BE2C (cell line): ENCODE measurements at regions not wholly inside any gene's neighbourhood (a gene's known extent, or its start where the extent isn't known, plus 50 kb on each side); places are given as distances from the start of the nearest gene placed in this dataset.
A peak's percentile ranks its signal among the peaks of the same experiment; 100 is the strongest.
"Not testable (repeated sequence)": the region's sequence is repeated elsewhere in the genome, so short reads cannot be mapped to it uniquely, and the experiment has no call there.

Experiments
- DNase-seq: peaks from one replicate; pipeline ENCODE4 v3.0.0-alpha.2; 2020
- H3K27me3 ChIP-seq: fragments of 250-450 bp; sonication (Bioruptor Pico); 2 replicates; pipeline ENCODE4 v1.5.1; 2020; ENCODE audit warnings: mild to moderate bottlenecking
- H3K36me3 ChIP-seq: fragments of 250-450 bp; sonication (Bioruptor Pico); 2 replicates; pipeline ENCODE4 v1.5.1; 2020; ENCODE audit warnings: mild to moderate bottlenecking
- H3K4me1 ChIP-seq: fragments of 250-450 bp; sonication (Bioruptor Pico); 2 replicates; pipeline ENCODE4 v1.5.1; 2020
- H3K4me3 ChIP-seq: 2 replicates; pipeline ENCODE4 v1.5.1; 2011; ENCODE audit warnings: low read depth, low read length
- H3K9me3 ChIP-seq: fragments of 250-450 bp; sonication (Bioruptor Pico); 2 replicates; pipeline ENCODE4 v1.5.1; 2020
- TF ChIP-seq, protein P1 (sequence below): IDR thresholded peaks from 2 replicates; pipeline ENCODE4 v1.5.1; 2012; ENCODE audit warnings: mild to moderate bottlenecking, low read depth, low read length

DNA sequence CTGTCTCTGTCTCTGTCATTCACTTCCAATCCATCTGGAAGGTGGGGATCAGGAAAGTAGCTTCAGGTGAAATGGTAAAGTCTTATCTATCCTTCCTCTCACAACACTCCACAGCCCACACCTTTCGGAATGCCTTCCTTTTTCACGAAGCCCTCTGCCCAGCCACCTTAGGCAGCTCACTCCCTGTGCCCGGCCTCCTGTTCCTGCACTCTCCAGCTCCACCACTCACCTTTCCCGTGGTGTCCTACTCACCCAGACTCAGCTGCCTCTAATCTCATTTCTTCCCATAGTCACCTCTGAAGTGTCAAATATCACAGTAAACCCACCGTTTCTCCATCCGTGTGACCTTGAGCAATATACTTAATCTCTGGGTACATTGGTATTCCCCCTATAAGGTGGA lies 100.9 kb upstream of the C7orf33 start:
- Histone ChIP-seq H3K36me3 (no peaks in the 10 kb centered on the region), H3K27me3 (no peaks in the 10 kb centered on the region), H3K4me1 (no peaks in the 10 kb centered on the region), H3K9me3 (no peaks in the 10 kb centered on the region), H3K4me3 (no peak overlapping the region)
- TF ChIP-seq, protein P1, sequence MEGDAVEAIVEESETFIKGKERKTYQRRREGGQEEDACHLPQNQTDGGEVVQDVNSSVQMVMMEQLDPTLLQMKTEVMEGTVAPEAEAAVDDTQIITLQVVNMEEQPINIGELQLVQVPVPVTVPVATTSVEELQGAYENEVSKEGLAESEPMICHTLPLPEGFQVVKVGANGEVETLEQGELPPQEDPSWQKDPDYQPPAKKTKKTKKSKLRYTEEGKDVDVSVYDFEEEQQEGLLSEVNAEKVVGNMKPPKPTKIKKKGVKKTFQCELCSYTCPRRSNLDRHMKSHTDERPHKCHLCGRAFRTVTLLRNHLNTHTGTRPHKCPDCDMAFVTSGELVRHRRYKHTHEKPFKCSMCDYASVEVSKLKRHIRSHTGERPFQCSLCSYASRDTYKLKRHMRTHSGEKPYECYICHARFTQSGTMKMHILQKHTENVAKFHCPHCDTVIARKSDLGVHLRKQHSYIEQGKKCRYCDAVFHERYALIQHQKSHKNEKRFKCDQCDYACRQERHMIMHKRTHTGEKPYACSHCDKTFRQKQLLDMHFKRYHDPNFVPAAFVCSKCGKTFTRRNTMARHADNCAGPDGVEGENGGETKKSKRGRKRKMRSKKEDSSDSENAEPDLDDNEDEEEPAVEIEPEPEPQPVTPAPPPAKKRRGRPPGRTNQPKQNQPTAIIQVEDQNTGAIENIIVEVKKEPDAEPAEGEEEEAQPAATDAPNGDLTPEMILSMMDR, result no peak
- no peak for DNase-seq

DNA sequence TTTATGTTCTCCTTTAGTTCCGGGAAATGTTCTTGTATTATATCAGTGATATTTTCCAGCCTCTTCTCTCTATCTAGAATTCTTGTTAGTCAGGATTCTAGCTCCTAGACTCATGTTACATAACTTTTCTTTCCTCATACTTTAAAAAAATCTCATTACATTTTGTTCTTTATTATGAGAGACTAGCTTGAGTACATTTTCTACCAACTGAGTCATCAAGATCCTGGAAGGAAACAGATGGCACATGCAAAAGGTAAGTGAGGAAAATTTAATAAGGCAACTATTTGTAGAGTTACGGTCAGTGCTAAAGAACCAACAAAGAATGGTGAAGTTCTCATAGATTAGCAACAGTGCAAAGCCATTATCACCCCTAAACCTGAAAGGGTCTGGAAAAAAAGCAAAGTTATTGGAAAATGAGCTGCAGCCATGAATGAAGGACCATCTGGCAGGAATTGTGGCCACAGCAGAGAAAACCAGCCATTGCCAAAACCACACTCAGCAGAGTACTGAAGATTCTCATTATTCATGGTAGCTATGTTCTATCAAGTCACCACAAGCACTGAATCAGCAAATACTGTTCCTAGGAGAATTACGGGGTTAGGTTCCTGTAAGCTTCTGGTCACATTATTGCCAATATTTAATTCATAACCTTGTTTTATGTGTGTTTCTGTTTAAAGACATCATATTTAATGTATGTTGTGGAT lies 98.3 kb upstream of the C7orf33 start:
- Histone ChIP-seq H3K4me3 (no peak overlapping the region), H3K36me3 (no peaks in the 10 kb centered on the region), H3K27me3 (no peaks in the 10 kb centered on the region), H3K4me1 (no peaks in the 10 kb centered on the region), H3K9me3 (no peaks in the 10 kb centered on the region)
- DNase-seq, result no peak
- TF ChIP-seq, protein P1, result no peak

DNA sequence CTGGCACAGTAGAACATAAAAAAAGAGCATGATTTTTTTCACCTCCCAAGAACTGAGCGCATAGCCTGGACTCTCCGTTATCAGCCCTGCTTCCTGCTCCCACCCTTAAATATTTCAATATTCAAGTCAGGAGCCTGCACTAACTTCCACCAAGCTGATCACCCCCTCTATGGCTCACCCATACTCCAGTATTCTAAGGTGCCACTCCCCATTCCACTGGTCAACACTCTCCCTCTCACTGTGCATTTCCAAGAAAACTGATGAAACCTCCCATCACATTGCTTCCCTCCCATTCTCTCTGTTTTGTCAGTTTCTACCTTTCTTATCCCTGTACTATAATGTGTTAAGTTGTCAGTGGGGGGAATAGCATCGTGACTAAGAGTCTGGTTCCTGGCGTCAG lies 95.0 kb upstream of the C7orf33 start:
- DNase-seq, result no peak
- no peaks in the 10 kb centered on the region for H3K4me1 ChIP-seq
- H3K27me3 ChIP-seq, result no peaks in the 10 kb centered on the region
- no peaks in the 10 kb centered on the region for H3K36me3 ChIP-seq
- H3K4me3 ChIP-seq, result no peak overlapping the region
- H3K9me3 ChIP-seq, result no peaks in the 10 kb centered on the region
- TF ChIP-seq, protein P1, result no peak

DNA sequence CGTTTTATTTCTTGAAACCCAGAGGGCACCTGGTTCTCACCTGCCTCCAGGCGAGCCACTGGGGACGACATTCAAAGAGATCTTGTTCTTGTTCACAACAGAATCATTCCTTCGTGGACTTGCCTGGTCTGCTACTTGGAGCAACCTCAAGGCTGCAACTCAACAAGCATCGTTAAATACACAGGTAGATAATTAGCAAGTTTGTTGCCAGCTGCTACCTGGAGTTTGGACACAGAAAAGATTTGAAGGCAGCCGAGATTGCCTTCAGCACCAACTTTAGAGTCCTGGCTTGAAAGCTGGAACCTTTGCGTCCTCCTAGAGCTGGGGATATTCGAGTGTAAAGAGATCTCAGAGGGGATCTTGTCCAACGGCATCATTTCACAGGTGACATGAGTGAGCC lies 89.6 kb upstream of the C7orf33 start:
- TF ChIP-seq, protein P1, result no peak
- DNase-seq, result no peak
- Histone ChIP-seq H3K4me1 (no peaks in the 10 kb centered on the region), H3K4me3 (no peak overlapping the region), H3K36me3 (no peaks in the 10 kb centered on the region), H3K9me3 (no peaks in the 10 kb centered on the region), H3K27me3 (no peaks in the 10 kb centered on the region)

DNA sequence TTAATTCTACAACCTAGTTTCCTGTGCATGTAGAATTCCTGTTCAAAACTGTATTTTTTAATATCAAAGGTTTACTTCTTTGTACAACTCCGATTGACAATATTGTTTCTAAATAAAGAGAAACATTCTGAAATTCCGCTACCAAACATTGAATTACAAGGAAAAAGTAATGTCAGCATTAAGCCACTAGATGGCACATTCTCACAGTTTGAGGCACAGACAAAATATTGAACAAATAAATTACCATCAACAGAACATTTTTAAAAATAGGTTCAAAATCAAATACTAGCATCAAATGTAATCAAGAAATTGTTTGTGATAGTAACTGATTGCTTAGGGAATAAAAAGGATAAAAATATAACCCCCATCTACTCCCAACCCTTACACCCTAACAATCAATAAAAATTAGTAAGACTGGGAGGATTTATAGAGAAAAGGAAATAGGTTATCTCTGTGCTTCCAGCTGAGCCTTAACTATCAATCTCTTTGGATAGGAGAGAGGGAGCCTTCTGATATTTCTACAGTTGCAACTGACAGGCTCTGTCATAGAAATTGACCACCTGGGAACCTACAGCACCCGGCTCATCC lies 86.6 kb upstream of the C7orf33 start:
- no peaks in the 10 kb centered on the region for H3K9me3 ChIP-seq
- no peak overlapping the region for H3K4me3 ChIP-seq
- H3K27me3 ChIP-seq, result no peaks in the 10 kb centered on the region
- H3K36me3 ChIP-seq, result no peaks in the 10 kb centered on the region
- DNase-seq, result no peak
- no peaks in the 10 kb centered on the region for H3K4me1 ChIP-seq
- TF ChIP-seq, protein P1, result peak; percentile 72

DNA sequence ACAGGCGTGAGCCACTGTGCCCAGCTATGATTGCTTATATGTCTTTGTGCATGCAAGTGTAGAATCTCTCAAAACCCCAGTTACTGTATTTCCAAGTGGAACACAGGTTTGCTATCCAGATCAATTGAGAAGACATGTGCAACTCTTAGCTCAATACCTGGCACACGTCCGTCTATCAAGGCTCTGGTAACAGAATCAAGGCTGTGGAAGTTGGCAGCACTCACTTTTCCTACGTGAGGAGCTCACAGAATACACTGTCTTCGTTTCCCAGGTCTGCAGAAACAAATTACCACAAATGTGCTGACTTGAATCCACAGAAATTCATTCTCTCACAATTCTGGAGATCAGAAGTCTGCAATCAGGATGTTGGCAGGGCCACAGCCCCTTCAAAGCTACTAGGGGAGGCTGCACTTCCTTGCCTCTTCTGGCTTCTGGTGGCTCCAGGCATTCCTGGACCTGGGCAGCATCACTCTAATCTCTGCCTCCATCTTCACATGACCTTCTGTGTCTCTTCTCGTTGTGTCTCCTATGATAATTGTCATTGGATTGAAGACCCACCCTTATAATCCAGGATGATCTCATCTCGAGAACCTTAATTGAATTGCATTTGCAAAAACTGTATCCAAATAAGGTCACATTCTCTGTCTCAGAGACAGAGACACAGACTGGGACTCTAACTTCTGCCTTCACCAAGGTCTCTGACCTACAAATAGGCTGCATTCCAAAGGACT lies 84.8 kb upstream of the C7orf33 start:
- H3K9me3 ChIP-seq, result no peaks in the 10 kb centered on the region
- no peak for DNase-seq
- no peaks in the 10 kb centered on the region for H3K36me3 ChIP-seq
- H3K4me1 ChIP-seq, result no peaks in the 10 kb centered on the region
- no peaks in the 10 kb centered on the region for H3K27me3 ChIP-seq
- TF ChIP-seq, protein P1, result no peak
- no peak overlapping the region for H3K4me3 ChIP-seq

DNA sequence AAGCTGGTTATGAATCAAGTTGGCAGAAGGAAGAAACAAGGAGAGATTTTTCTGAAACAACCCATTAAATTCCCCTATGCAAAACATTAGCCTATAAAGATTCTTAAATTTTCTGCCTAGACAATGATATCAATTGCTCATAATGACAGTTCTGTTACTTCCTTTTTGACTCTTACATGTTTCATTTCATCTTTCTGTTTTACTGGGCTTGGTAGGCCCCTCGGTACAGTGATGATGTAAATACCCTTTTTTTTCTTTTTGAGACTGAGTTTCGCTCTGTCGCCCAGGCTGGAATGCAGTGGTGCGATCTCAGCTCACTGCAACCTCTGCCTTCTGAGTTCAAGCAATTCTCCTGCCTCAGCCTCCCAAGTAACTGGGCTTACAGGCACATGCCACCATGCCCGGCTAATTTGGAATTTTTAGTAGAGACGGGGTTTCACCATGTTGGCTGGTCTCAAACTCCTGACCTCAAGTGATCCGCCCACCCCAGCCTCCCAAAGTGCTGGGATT lies 83.4 kb upstream of the C7orf33 start:
- not testable (repeated sequence) for H3K4me1 ChIP-seq, H3K36me3 ChIP-seq, H3K27me3 ChIP-seq, H3K4me3 ChIP-seq, DNase-seq, H3K9me3 ChIP-seq
